Gastroesophageal sphincter (tissue), 3 donors: ENCODE measurements at regions not wholly inside any gene's neighbourhood (a gene's known extent, or its start where the extent isn't known, plus 50 kb on each side); places are given as distances from the start of the nearest gene placed in this dataset.

Experiments
- EP300 ChIP-seq: sonication (generic); formaldehyde crosslinking; IDR thresholded peaks from one replicate; pipeline ENCODE4 v1.6.1; 2017; ENCODE audit warnings: antibody characterized with exemption, mild to moderate bottlenecking
- POLR2A ChIP-seq, 2 donors: fragments of 450-650 bp; IDR thresholded peaks; one replicate each; pipeline ENCODE4 v1.6.1; 2017; ENCODE audit warnings: antibody characterized with exemption in 2 of 2, mild to moderate bottlenecking in 2 of 2, moderate library complexity in 1 of 2
- POLR2AphosphoS5 ChIP-seq: sonication (generic); formaldehyde crosslinking; IDR thresholded peaks from one replicate; pipeline ENCODE4 v1.6.1; 2017; ENCODE audit warnings: antibody characterized with exemption
- TF ChIP-seq, protein P1 (sequence below), 4 experiments: fragments of 200-600 bp in 2 of 4; fragments of 450-650 bp in 2 of 4; sonication (generic) in 1 of 4; IDR thresholded peaks; one replicate each; pipeline ENCODE4 v1.5.1; 2017 to 2019; ENCODE audit warnings: antibody characterized with exemption in 4 of 4, mild to moderate bottlenecking in 2 of 4, moderate library complexity in 2 of 4

DNA sequence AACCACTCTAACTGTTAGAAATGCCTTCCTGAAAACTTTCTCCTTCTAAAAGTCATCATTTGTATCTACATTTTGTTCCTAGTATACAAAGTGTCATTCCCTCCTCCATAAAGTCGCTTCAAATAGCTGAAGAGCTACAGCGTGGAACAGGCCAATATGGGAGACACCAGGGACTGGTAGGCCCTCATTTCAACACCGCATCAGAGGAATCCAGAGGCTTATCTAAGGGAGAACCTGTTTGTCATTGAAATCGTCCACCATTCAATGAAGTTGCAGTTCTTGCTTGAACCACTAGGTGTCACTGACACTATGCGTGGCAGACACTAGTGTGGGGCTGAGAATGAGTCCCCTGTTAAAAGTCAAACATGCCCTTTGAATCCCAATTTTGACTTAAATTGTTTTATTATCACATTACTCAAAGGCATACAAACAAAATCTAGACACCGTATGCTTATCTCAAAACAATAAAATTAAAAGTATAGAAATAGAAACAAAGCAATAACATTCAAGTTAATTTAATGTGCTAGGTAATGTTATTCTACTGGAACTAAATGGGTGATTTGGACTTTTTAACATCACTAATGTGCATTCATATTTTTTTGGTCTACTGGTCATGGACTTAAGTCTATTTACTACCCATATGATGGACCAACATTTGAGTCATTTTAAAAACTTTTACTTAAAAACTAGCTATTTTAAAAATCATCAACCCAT is 182.3 kb downstream of the FCRL5 start:
- TF ChIP-seq, protein P1, sequence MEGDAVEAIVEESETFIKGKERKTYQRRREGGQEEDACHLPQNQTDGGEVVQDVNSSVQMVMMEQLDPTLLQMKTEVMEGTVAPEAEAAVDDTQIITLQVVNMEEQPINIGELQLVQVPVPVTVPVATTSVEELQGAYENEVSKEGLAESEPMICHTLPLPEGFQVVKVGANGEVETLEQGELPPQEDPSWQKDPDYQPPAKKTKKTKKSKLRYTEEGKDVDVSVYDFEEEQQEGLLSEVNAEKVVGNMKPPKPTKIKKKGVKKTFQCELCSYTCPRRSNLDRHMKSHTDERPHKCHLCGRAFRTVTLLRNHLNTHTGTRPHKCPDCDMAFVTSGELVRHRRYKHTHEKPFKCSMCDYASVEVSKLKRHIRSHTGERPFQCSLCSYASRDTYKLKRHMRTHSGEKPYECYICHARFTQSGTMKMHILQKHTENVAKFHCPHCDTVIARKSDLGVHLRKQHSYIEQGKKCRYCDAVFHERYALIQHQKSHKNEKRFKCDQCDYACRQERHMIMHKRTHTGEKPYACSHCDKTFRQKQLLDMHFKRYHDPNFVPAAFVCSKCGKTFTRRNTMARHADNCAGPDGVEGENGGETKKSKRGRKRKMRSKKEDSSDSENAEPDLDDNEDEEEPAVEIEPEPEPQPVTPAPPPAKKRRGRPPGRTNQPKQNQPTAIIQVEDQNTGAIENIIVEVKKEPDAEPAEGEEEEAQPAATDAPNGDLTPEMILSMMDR (IDR thresholded peaks at IDR 0.05) = peak; percentile 67 to 90 (median 80)
- TF ChIP-seq POLR2AphosphoS5 = no peak
- no peak for TF ChIP-seq POLR2A (IDR thresholded peaks at IDR 0.05)
- no peak for TF ChIP-seq EP300
